HG03575 (cell line): ENCODE measurements at regions not wholly inside any gene's neighbourhood (a gene's known extent, or its start where the extent isn't known, plus 50 kb on each side); places are given as distances from the start of the nearest gene placed in this dataset.

ENCODE experiments used
- ATAC-seq: cut with Tn5 transposase; IDR thresholded peaks from one replicate; pipeline ENCODE4 v1.9.1; 2021; ENCODE audit not compliant: unreplicated experiment, insufficient number of reproducible peaks, low FRiP score; ENCODE audit errors: extremely low read depth

DNA sequence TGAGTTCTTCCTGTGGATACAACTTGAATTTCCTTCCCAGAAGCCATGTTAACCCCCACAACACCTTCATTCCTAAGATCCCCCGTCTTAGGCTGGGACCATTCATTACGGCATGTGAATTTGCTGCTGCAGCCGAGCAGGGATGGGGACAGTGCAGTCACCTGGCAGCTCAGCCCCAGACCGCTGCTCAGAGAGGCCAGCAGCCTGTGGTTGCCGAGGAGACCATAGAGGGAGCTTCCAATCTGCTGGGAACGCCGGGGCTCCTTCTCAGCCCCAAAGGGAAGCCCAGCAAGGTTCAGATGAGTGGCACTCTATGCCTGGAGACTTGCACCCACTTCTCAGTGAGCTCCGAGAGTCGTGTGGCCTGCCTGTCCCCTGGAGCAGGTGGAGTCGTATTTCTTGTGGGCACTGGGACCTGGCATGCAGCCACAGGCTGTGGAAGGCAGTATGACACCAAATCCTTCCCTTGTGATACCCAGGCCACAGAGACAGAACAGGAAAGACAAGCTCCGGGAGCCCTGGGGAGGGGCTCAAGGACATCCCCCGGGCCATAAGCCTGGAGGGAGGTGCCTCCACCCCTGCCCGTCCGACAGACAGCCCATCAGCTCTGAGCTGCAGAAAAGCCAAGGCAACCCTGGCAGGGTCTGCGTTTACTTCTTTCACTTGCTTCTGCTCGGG, 167.3 kb downstream of the FAM43A start:
- no peak for ATAC-seq

DNA sequence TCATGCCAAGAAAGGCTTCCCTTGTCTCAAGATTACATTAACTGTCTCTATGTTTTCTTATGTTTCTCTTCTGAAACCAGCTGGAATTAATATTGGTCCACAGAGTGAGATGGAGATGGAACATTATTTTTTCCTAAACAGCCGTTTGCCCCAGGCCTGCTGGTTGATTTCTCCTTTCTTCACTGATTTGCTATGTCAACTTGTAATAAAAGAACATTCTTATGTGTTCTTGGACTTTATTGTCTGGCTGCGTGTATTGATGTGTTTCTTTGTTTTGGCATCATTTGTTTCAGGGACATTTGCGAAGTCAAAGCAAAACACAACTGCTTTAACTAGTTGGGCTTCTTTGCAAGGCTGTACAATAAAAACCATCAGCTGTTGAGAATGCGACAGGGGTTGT, 168.5 kb downstream of the FAM43A start:
- no peak for ATAC-seq

DNA sequence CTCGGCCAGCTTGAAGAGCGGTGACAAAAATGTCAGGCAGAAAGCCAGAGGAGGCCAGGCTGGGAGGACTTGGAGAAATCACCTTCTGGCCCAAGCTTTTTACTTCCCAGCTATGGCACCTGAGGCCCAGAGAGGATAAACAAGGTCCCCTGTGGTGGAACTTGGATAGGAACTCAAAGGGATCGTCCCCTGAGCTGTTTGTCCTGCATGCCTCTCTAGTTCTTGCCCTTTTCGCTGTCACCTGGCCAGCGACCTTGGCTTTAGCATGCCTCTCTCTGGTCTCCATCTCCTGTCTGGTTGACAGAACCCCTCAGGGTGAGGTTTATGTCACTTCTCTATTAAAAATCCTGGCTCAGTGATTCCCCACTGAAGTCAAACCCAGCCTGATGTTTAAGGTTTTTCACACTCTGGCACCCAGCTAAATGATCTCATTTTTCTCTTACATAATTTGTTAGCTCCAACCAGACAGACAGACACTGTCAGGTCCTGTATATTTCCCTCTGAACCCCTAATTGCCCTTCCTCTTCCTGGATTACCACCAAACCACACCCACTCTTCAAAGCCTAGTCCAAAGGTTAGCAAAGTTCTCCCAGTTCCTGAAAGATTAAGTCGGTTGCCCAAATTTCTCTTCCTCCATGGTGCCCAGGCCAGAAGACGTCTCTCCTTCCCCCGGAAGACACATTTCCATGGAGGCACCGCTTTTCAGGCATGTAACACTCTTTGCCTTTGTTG, 169.1 kb downstream of the FAM43A start:
- ATAC-seq, result no peak

DNA sequence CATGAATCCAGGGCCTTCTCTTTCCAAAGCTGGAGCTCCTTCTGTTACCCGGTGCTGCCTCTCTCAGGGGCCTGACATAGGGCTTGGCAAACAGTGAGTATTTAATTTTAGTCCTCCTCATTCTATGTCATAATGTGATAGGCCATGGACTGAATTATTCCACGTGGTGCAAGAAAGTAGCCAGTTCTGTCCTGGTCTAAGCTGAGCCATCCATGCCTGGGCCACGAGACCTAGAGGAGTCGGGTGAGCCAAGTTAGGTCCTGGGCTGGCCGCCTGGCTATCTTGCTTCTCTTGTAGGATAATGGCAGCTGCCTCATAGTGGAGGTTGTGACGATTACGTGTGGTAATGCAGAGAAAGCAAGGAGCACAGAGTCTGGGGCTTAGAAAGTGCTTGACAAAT, 170.6 kb downstream of the FAM43A start:
- no peak for ATAC-seq

DNA sequence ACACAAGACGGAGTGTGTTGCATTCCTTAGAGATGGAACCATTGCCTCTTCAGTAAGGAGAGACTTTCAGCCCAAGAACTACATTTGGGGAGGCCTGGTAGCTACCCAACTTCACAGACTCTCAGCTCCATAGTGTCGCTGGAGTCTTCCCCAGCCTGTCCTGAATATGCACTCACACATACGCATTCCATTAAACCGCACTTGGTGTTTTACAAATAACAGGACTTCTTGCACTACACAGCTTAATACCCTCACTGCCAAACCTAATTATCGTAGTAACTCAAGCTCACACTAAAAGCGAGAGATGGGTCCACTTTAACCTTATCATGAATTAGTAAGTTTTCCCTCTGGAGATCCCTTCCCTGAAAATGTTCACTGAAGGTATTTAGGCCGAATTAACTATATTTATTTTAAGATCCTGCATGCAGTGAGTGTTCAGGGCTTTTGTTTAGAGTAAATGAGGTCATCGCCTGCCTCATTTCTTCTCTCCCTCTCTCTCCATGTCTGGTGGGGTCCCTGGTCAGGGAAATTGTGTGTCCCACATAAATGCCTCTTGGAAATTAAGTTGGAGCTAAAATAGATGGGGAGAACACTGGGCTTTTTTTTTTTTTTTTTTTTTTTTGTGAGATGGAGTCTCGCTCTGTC, 171.9 kb downstream of the FAM43A start:
- ATAC-seq, result no peak

DNA sequence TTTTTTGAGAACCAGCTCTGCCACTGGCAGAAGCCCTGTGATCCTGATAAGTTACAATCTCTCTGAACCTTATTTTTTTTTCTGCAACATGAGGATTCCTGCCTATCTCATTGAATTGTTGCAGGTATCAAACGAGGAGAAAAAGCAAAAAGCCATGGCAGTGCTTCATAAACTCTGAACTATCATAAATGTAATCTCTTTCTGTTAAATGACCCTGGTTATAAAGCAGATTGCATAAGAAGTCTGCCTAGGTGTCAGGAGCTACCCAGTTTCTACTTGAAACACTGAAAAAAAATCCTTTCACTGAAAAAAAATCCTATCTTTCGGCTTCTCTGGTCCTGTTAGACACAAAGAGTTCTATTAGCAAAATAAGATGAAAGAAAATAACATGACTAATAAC, 172.7 kb downstream of the FAM43A start:
- no peak for ATAC-seq

DNA sequence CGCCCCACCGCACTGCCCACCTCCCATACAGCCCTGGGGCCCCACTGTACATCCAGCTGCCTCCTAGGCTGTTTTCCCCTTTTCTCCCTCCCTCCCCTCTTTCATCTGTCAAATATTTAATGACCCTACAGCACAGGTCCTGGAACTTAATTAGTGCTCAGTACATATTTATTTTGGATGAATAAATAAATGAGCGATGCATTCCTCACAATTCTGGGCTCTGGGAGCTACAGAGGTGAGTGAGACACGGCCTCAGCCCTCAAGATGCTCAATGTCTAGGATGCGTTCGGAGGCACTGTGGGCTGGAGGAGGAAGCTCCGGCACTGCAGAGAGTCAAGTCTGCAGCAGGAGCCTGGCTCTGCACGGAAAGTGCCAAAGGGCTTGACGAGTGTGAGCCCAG, 175.0 kb downstream of the FAM43A start:
- no peak for ATAC-seq

DNA sequence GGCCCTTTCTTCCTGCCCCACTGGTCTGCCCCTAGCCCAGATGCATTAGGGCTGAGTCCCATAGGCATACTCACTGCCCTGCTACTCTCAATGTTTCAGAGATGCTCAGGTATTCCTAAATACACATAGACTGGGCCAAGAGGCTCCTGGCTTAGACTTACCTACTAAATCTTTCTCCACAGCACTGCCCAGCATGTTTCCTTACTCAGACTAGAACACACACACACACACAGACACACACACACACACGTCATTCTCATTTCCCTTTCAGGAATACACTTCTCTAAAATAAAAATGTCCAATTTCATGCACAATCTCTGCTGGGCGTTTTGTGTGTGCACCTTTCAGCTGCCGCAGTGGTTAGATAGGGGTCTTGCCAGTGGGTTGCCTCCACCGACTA, 175.7 kb downstream of the FAM43A start:
- ATAC-seq, result no peak

DNA sequence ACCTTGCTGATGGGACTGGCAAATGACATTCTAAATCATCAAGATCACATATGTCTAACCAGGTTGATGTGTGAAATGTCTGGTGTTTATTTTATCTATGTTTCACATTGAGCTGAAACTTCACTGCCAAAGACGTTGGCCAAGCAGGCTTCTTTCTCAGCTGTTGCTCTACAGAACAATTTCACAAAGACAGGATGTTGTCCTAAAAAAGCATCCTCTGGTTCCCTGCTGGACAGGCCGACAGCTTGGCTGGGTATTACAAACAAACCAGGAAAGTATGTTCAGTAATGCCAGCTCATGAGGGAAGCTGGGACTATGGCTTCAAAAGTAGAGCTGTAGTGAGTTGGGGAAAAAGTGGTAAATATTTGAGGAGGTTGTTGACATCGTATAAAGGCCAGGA, 179.4 kb downstream of the FAM43A start:
- ATAC-seq, result no peak

DNA sequence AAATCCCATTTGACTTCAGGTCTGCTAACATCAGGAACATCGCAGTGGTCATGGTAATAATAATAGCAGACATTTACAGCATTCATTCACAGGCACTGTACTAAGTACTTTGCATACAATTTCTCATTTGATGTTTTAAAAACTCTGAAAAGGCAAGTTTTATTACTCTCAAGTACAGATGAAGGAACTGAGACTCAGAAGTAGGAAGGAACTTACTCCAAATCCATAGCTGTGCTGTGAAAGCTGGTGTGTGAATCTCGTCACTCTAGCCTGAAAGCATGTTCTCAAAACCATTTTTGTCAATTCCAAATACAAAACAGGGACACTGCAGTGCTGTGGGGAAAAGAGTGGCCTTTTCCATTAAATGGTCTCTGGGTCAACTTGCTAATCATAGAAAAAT, 179.9 kb downstream of the FAM43A start:
- no peak for ATAC-seq

DNA sequence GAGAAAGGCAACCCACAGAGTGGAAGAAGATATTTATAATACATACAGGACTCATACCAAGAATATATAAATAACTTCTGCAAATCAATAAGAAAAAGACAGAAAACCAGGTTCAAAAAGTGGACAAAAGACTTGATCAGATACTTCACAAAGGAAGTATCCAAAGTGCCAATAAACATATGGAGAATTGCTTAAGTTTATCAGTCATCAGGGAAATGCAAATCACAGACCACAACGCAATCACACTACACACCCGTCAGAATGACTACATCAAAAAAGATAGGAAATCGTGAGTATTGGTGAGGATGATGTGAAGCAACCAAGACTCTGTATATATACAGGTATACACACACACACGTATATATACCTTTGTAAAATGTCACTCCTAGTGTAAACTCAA, 180.6 kb downstream of the FAM43A start:
- ATAC-seq, result no peak

DNA sequence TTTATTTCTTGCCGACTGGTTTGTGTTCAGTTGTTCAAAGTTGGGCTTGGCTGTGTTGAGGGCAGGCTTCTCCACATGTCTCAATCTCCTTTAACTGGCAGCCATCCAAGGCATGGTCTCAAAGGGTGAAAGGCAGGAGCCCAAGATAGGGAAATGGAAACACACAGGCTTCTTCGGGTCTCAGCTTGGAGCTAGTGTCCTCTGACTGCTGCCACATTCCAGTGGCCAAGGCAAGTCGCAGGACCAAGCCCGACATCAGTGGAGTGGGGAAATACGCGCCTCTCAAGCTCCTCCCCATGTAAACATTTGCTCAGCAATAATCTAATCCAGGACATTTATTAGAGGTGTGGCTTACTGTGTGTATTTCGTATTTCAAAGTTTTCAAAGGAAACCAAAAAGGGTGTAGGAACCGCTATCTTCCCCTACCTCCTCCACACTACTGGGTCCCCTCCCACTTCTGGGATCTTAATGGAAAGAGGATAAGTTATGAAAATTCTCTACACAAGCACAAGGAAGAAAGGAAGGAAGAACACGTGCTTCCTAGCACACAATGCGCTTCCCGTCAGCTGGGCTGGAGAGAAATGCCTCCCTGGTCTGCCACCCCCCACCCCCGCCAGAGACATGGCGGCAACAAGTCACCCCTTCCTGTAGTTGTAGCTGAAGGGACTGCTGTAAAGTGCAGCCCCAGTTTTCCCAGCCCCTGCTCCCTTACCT, 181.7 kb downstream of the FAM43A start:
- no peak for ATAC-seq

DNA sequence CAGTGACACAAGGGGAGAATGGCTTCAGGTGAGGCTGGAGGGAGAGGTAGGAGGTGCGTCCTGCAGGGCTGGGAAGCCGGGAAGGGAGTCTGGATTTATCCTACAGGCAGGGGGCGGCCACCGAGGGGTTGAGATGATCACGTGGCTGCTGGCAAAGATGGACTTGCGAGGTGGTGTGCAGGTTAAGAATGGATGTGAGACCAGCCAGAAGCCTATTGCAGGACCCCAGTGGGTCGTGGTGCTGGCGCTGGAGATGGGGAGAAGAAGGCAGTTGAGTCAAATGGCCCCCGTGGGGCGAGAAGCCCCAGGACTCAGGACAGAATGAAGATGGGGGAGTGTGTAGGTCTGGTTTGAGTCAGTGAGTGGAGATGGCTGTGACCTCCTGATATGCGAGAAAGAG, 183.1 kb downstream of the FAM43A start:
- no peak for ATAC-seq

DNA sequence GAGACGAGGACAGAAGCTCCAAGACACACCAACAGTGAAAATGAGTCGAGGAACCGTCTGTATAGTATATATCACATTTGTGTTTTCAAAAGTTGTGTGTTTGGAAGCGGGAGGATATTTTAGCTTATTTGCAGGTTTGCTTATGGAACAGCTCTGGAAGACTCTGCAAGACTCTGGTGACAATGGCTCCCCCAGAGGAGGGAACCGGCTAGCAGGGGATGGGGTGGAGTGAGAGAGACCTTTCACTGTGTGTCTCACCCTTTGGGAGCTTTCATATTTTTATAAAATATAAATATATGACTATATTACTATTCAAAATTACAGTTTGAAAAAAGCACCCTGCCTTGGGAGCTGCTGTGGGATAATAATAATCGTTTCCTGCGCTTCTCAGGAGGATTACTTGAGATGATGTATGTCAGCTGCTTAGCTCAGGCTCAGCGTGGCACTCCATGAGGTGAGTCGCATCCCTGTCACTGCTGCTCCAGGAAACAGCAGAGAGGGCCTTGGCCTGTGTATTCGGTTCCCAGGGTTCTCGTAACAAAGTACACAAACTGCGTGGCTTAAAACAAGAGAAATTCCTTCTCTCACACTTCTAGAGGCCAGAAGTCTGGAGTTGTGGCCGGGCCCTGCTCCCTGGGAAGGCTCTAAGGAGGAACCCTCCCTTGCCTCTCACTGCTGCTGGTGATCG, 183.9 kb downstream of the FAM43A start:
- ATAC-seq, result no peak

DNA sequence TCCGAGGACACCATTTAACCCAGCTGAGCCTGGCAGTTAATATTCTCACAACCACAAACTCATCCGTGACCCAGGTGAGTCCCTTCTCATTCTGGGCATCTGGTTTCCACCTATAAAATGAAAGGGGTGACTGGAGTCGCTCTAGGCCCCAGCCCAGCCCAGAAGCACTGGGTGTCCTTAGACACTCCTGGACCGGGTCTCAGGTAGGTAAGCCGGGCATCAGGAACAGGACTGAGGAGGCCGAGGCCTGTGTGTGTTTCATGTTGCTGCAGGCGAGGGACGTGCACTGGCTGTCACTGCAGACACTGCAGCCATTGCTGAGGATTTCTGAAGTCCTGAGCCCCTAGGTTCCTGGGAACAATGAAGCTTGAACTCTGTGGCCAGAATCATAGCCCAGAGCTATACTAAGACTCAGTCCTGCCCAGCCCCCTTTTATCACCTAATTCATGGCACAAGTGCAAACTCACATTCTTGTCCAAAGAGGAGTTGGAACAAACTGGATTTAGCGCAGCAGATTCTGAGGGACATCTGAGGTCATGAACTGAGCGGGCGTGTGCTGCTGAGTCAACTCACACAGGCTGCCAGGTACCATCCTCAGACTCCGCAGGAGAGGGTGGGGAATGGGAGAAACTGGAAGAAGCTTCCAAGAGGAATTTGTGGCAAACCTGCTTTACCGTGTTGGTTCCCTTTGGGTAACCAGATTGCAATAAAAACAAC, 184.9 kb downstream of the FAM43A start:
- ATAC-seq, result no peak

DNA sequence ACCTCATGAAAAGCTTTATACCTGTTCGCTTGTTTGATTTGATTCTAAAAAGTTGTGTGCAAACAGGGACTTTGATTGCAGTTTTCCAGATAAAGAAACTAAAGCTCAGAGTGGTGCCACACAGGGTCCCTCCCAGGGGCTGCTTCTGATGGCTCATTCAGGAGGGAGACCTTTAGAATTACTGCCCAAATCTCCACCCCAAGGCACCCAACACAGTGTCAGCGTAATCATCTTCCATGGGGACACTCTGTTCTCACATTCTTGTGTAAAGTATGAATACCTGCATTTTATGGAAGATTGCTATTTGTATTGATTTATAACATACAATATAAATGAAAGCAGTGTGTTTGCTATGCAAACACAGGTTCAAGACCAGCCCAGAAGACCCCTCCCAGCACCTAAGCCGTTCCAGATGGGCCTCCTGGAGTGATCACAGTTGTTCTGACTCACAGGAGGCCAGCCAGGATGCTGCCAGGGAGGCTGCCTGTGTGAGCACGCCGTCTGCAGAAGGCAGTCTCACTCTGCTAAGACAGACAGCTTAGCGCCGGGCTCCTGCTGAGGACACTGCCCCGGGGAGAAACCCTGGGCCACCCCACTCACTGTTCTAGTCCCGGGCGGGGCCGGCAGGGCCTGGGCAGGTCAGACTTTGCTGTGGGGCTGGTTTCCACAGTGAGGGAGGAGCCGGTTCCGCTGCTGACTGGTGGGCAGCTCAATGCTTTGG, 185.6 kb downstream of the FAM43A start:
- no peak for ATAC-seq

DNA sequence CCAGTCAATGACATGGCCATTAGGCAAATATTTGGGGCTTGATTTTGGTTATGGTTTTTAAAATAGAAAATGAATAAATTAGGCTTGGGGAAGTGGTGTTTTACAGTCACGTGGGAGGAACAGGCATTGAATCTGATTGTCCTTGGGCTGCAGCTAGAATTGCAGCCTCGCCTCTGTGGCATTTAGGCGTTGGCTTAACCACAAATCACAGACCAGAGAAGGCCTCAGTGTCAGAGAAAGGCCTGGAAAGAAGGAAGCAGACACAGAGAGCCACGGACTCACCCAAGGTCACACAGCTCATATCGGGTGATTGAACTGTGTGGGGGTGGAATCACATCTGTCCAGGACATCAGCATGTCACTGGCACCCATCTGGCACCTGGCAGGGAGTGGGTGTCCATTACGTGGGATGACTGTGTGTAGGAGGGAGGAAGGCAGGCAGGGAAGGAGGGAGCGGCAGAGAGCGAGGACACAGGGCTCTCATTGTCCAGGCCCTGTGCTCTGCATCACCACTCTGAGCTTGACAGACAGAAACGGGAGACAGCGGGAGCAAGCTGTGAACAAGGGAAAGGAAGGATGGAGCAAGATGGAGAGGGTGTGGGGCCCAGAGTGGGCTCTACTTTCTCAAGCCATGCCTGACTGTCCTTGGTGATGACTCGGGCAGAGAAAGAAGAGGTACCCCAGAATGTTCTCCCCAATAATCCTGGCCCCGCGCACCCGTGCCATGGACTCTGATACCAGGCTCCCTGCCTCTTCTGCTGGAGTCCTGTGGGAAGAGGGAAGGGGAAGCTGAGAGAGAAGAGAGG, 186.4 kb downstream of the FAM43A start:
- ATAC-seq, result no peak

DNA sequence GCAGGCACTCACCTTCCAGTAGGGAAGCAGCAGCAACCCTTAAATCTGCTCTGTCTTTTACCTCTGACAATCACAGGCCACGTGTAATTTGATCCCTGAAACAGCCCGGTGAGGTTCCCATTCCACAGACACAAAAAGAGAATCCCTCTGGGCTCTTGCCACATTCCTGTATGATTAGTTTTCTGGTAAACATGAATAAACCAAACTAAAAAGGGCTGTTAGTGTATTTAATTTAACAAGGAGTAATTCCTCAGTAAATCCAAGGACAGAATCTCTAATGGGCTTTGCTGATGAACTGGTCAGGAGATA, 186.9 kb downstream of the FAM43A start:
- no peak for ATAC-seq
